ENCODE measurements at regions not wholly inside any gene's neighbourhood (a gene's known extent, or its start where the extent isn't known, plus 50 kb on each side); places are given as distances from the start of the nearest gene placed in this dataset.
"Not testable (repeated sequence)": the region's sequence is repeated elsewhere in the genome, so short reads cannot be mapped to it uniquely, and the experiment has no call there.

DNA sequence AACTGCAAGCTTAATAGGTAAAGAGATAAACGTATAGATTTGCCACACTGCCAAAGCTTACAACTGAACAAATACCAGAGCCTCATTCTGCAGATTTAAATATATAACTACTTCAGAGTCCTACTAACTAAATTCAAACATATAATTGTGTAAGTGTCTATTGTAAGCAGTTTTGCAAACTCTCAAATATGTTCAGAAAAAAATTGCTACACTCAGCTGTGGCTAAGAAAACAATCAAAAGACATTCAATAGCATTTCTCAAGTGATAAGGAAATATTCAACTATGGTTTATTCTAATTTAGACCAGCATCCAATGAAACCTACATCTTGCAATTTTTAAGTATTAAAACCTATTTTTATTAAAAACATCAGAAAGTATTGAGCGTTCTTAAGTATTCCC lies 202.4 kb downstream of the KCTD12 start:
- no peaks in the 10 kb centered on the region for H3K27me3 ChIP-seq (ENCODE audit: control insufficient read depth in 1 of 2, insufficient read depth in 2 of 2, low read length in 2 of 2)
- no peak overlapping the region for H3K9ac ChIP-seq (ENCODE audit: low read length)
- no peak overlapping the region for H3K27ac ChIP-seq (ENCODE audit: low read depth, low read length)
- H3K9me3 ChIP-seq (ENCODE audit: low read length) = no peaks in the 10 kb centered on the region
- no peak overlapping the region for H3K4me3 ChIP-seq (ENCODE audit: low read depth in 1 of 2, low read length in 2 of 2)
- no peaks in the 10 kb centered on the region for H3K36me3 ChIP-seq (ENCODE audit: insufficient read depth, low read length)
- peaks cover 20% of the 10 kb centered on the region for H3K4me1 ChIP-seq (ENCODE audit: insufficient read depth, low read length)

DNA sequence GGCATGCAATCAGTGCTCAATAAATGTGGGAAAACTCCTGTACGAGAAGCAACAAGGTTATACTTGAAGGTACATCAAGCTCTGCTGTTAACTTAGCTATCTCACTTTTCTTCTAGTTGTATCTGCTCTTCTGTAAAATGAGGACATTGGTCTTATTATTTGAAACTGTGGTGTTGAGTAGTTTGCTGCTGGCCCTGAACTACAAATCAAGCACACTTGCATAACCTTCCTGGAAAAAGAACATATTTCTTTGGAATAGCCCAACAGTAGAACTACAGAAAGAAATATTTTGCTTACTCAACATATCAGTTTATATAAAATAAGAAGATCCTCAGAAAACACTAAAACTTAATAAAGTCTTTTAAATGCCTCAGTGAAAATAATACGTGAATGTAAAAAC lies 203.0 kb downstream of the KCTD12 start:
- Histone ChIP-seq H3K4me1 (ENCODE audit: insufficient read depth, low read length) (peaks cover 20% of the 10 kb centered on the region), H3K9ac (ENCODE audit: low read length) (no peak overlapping the region), H3K27me3 (ENCODE audit: control insufficient read depth in 1 of 2, insufficient read depth in 2 of 2, low read length in 2 of 2) (no peaks in the 10 kb centered on the region), H3K36me3 (ENCODE audit: insufficient read depth, low read length) (no peaks in the 10 kb centered on the region), H3K9me3 (ENCODE audit: low read length) (no peaks in the 10 kb centered on the region), H3K27ac (ENCODE audit: low read depth, low read length) (no peak overlapping the region), H3K4me3 (ENCODE audit: low read depth in 1 of 2, low read length in 2 of 2) (no peak overlapping the region)

- H3K4me1 ChIP-seq (ENCODE audit: insufficient read depth, low read length) = peaks cover 20% of the 10 kb centered on the region
- no peak overlapping the region for H3K9ac ChIP-seq (ENCODE audit: low read length)
- no peak overlapping the region for H3K4me3 ChIP-seq (ENCODE audit: low read depth in 1 of 2, low read length in 2 of 2)
- H3K9me3 ChIP-seq (ENCODE audit: low read length) = no peaks in the 10 kb centered on the region
- H3K36me3 ChIP-seq (ENCODE audit: insufficient read depth, low read length) = no peaks in the 10 kb centered on the region
- H3K27me3 ChIP-seq (ENCODE audit: control insufficient read depth in 1 of 2, insufficient read depth in 2 of 2, low read length in 2 of 2) = no peaks in the 10 kb centered on the region
- no peak overlapping the region for H3K27ac ChIP-seq (ENCODE audit: low read depth, low read length)
Measured at GRCh38 chr13:76680112-76680511, 206.1 kb downstream of the KCTD12 start.

DNA sequence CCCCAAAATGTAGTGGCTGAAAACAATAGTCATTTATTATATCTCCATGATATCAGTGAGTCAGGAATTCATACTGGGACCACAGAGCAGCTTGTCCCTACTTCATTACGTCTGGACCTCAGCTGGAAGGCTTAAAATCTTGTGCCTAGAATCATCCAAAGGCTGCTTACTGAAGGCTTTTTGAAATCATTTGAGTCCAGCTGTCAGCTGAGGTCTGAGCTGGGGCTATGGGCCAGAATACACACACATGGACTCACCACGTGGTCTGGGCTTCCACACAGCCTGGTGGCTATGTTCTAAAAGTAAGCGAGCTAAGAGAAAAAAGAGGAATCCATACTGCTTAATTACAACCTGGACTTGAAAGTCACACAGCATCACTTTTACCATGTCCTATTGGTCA lies 209.2 kb downstream of the KCTD12 start:
- Histone ChIP-seq H3K36me3 (ENCODE audit: insufficient read depth, low read length) (no peaks in the 10 kb centered on the region), H3K4me1 (ENCODE audit: insufficient read depth, low read length) (no peaks in the 10 kb centered on the region), H3K27me3 (ENCODE audit: control insufficient read depth in 1 of 2, insufficient read depth in 2 of 2, low read length in 2 of 2) (no peaks in the 10 kb centered on the region), H3K27ac (ENCODE audit: low read depth, low read length) (no peak overlapping the region), H3K9me3 (ENCODE audit: low read length) (no peaks in the 10 kb centered on the region), H3K4me3 (ENCODE audit: low read depth in 1 of 2, low read length in 2 of 2) (no peak overlapping the region), H3K9ac (ENCODE audit: low read length) (no peak overlapping the region)

- no peak overlapping the region for H3K9ac ChIP-seq (ENCODE audit: low read length)
- no peak overlapping the region for H3K27ac ChIP-seq (ENCODE audit: low read depth, low read length)
- H3K27me3 ChIP-seq (ENCODE audit: control insufficient read depth in 1 of 2, insufficient read depth in 2 of 2, low read length in 2 of 2) = no peaks in the 10 kb centered on the region
- H3K36me3 ChIP-seq (ENCODE audit: insufficient read depth, low read length) = no peaks in the 10 kb centered on the region
- no peaks in the 10 kb centered on the region for H3K4me1 ChIP-seq (ENCODE audit: insufficient read depth, low read length)
- no peak overlapping the region for H3K4me3 ChIP-seq (ENCODE audit: low read depth in 1 of 2, low read length in 2 of 2)
- no peaks in the 10 kb centered on the region for H3K9me3 ChIP-seq (ENCODE audit: low read length)
Measured at GRCh38 chr13:76672420-76672819, 213.8 kb downstream of the KCTD12 start.

GRCh38 chr13:76668716-76669115 lies 217.5 kb downstream of the KCTD12 start:
- no peaks in the 10 kb centered on the region for H3K9me3 ChIP-seq (ENCODE audit: low read length)
- no peaks in the 10 kb centered on the region for H3K27me3 ChIP-seq (ENCODE audit: control insufficient read depth in 1 of 2, insufficient read depth in 2 of 2, low read length in 2 of 2)
- H3K9ac ChIP-seq (ENCODE audit: low read length) = no peak overlapping the region
- no peak overlapping the region for H3K4me3 ChIP-seq (ENCODE audit: low read depth in 1 of 2, low read length in 2 of 2)
- H3K27ac ChIP-seq (ENCODE audit: low read depth, low read length) = no peak overlapping the region
- H3K36me3 ChIP-seq (ENCODE audit: insufficient read depth, low read length) = no peaks in the 10 kb centered on the region
- no peaks in the 10 kb centered on the region for H3K4me1 ChIP-seq (ENCODE audit: insufficient read depth, low read length)

- Histone ChIP-seq H3K27me3 (ENCODE audit: control insufficient read depth in 1 of 2, insufficient read depth in 2 of 2, low read length in 2 of 2) (no peaks in the 10 kb centered on the region), H3K27ac (ENCODE audit: low read depth, low read length) (no peak overlapping the region)
Measured at GRCh38 chr13:76668141-76668540, 218.1 kb downstream of the KCTD12 start.

GRCh38 chr13:76667551-76667950 lies 218.7 kb downstream of the KCTD12 start:
- no peaks in the 10 kb centered on the region for H3K36me3 ChIP-seq (ENCODE audit: insufficient read depth, low read length)
- H3K4me1 ChIP-seq (ENCODE audit: insufficient read depth, low read length) = no peaks in the 10 kb centered on the region
- H3K9ac ChIP-seq (ENCODE audit: low read length) = no peak overlapping the region
- no peaks in the 10 kb centered on the region for H3K9me3 ChIP-seq (ENCODE audit: low read length)
- no peak overlapping the region for H3K4me3 ChIP-seq (ENCODE audit: low read depth in 1 of 2, low read length in 2 of 2)
- no peak overlapping the region for H3K27ac ChIP-seq (ENCODE audit: low read depth, low read length)
- no peaks in the 10 kb centered on the region for H3K27me3 ChIP-seq (ENCODE audit: control insufficient read depth in 1 of 2, insufficient read depth in 2 of 2, low read length in 2 of 2)

More at GRCh38 chr13:76668141-76668540, 218.1 kb downstream of the KCTD12 start:
- Histone ChIP-seq H3K36me3 (ENCODE audit: insufficient read depth, low read length) (no peaks in the 10 kb centered on the region), H3K4me1 (ENCODE audit: insufficient read depth, low read length) (no peaks in the 10 kb centered on the region), H3K9me3 (ENCODE audit: low read length) (no peaks in the 10 kb centered on the region), H3K4me3 (ENCODE audit: low read depth in 1 of 2, low read length in 2 of 2) (no peak overlapping the region), H3K9ac (ENCODE audit: low read length) (no peak overlapping the region)

DNA sequence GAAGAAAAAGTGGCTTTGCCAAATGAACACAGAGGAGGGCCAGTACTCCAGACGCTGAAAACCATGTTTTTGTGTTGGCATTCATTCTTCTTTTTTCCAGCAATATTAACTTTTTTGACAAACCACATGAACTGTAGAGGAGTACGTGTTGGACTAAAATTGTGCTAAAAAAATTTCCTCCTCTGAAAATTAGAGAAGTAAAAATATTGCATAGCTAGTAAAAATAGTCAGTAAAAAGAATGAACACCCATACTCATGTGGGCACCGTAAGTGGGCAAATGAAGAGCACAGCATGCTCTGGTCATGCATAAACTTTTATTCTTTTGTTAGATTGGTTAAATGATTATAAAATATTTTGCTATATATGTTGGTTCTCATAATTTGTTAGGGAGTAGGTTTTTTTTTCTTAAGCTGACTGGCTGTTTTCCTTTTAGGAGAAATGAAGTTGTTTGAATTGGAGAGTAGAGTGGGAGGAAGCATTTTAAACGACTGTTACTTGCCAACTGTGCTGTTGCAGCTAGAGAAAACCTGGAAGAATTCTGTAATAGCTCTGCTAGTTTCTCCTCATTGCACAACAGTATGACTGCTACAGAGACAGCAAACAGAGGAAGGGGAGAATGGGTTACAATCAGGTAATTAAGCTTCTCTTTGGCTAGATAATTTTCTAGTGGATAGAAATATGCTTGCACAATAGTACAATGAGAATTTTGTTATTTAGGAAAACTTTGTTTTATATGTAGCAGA lies 222.4 kb downstream of the KCTD12 start:
- H3K27me3 ChIP-seq (ENCODE audit: control insufficient read depth in 1 of 2, insufficient read depth in 2 of 2, low read length in 2 of 2) = no peaks in the 10 kb centered on the region
- H3K36me3 ChIP-seq (ENCODE audit: insufficient read depth, low read length) = no peaks in the 10 kb centered on the region
- H3K9ac ChIP-seq (ENCODE audit: low read length) = no peak overlapping the region
- no peaks in the 10 kb centered on the region for H3K4me1 ChIP-seq (ENCODE audit: insufficient read depth, low read length)
- H3K27ac ChIP-seq (ENCODE audit: low read depth, low read length) = peak overlapping the region; percentile 7
- H3K4me3 ChIP-seq (ENCODE audit: low read depth in 1 of 2, low read length in 2 of 2) = no peak overlapping the region
- H3K9me3 ChIP-seq (ENCODE audit: low read length) = no peaks in the 10 kb centered on the region

DNA sequence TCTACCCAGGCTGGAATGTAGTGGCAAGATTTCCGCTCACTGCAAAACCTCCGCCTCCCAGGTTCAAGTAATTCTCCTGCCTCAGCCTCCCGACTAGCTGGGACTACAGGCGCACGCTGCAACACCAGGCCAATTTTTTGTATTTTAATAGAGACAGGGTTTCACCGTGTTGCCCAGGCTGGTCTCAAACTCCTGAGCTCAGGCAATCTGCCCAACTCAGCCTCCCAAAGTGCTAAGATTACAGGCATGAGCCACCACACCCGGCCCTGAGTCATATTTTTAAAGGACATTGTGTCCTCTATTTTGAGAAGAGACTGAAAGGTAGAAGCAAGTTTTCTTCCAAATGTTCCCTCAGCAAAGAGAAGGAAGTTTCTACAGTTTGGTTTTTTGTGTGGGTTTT lies 227.1 kb downstream of the KCTD12 start:
- H3K4me3 ChIP-seq (ENCODE audit: low read depth in 1 of 2, low read length in 2 of 2); H3K36me3 ChIP-seq (ENCODE audit: insufficient read depth, low read length); H3K4me1 ChIP-seq (ENCODE audit: insufficient read depth, low read length); H3K27me3 ChIP-seq (ENCODE audit: control insufficient read depth in 1 of 2, insufficient read depth in 2 of 2, low read length in 2 of 2); H3K27ac ChIP-seq (ENCODE audit: low read depth, low read length); H3K9ac ChIP-seq (ENCODE audit: low read length); H3K9me3 ChIP-seq (ENCODE audit: low read length): not testable (repeated sequence)

GRCh38 chr13:76656500-76656899 lies 229.7 kb downstream of the KCTD12 start:
- Histone ChIP-seq H3K4me1 (ENCODE audit: insufficient read depth, low read length) (no peaks in the 10 kb centered on the region), H3K9ac (ENCODE audit: low read length) (no peak overlapping the region), H3K27me3 (ENCODE audit: control insufficient read depth in 1 of 2, insufficient read depth in 2 of 2, low read length in 2 of 2) (no peaks in the 10 kb centered on the region), H3K9me3 (ENCODE audit: low read length) (no peaks in the 10 kb centered on the region), H3K27ac (ENCODE audit: low read depth, low read length) (no peak overlapping the region), H3K36me3 (ENCODE audit: insufficient read depth, low read length) (no peaks in the 10 kb centered on the region), H3K4me3 (ENCODE audit: low read depth in 1 of 2, low read length in 2 of 2) (no peak overlapping the region)

DNA sequence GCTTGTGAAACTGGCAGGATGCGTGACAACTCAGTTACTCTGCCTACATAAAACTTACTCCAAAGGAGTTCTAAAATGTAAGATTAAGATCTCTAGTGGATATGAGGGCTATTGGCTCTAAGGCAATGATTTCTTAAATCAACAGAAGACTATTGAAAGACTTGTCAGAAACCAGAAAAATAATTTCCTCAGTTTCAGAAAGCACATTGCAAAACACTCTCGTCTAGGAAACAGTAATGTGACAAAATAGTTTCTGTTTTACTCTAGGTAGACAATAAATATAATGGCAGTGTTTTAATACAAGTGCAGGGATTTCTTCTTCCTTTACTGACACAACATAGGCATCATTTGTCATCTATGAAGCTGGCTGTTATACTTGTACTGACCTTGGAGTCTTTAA lies 230.1 kb downstream of the KCTD12 start:
- Histone ChIP-seq H3K36me3 (ENCODE audit: insufficient read depth, low read length) (no peaks in the 10 kb centered on the region), H3K9me3 (ENCODE audit: low read length) (no peaks in the 10 kb centered on the region), H3K27ac (ENCODE audit: low read depth, low read length) (no peak overlapping the region), H3K4me1 (ENCODE audit: insufficient read depth, low read length) (no peaks in the 10 kb centered on the region), H3K4me3 (ENCODE audit: low read depth in 1 of 2, low read length in 2 of 2) (no peak overlapping the region), H3K27me3 (ENCODE audit: control insufficient read depth in 1 of 2, insufficient read depth in 2 of 2, low read length in 2 of 2) (no peaks in the 10 kb centered on the region), H3K9ac (ENCODE audit: low read length) (no peak overlapping the region)
